ENCODE measurements at regions not wholly inside any gene's neighbourhood (a gene's known extent, or its start where the extent isn't known, plus 50 kb on each side); places are given as distances from the start of the nearest gene placed in this dataset.

DNA sequence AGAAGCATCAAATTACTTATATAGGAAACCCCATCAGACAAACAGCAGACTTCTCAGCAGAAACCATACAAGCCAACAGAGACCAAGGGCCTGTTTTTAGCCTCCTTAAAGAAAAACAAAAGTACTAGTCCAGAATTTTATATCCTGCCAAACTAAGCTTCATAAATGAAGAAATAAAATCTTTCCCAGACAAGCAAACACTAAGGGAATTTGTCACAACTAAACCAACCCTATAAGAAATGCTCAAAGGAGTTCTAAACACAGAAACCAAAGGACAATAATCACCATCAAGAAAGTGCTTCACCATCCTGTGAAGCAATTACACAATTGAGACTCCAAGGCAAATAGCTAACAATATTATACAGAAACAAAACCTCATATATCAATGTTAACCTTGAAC, 238.6 kb downstream of the NKX6-1 start (continued):
- TF ChIP-seq POLR2AphosphoS5 (IDR thresholded peaks at IDR 0.05; ENCODE audit: low read depth) = no peak
- TF ChIP-seq EZH2 (IDR thresholded peaks at IDR 0.05; ENCODE audit: low read depth, unreplicated experiment) = no peak
- TF ChIP-seq ZNF114 (CRISPR knock-in tag; IDR thresholded peaks at IDR 0.05) = no peak
- TF ChIP-seq, protein P1, sequence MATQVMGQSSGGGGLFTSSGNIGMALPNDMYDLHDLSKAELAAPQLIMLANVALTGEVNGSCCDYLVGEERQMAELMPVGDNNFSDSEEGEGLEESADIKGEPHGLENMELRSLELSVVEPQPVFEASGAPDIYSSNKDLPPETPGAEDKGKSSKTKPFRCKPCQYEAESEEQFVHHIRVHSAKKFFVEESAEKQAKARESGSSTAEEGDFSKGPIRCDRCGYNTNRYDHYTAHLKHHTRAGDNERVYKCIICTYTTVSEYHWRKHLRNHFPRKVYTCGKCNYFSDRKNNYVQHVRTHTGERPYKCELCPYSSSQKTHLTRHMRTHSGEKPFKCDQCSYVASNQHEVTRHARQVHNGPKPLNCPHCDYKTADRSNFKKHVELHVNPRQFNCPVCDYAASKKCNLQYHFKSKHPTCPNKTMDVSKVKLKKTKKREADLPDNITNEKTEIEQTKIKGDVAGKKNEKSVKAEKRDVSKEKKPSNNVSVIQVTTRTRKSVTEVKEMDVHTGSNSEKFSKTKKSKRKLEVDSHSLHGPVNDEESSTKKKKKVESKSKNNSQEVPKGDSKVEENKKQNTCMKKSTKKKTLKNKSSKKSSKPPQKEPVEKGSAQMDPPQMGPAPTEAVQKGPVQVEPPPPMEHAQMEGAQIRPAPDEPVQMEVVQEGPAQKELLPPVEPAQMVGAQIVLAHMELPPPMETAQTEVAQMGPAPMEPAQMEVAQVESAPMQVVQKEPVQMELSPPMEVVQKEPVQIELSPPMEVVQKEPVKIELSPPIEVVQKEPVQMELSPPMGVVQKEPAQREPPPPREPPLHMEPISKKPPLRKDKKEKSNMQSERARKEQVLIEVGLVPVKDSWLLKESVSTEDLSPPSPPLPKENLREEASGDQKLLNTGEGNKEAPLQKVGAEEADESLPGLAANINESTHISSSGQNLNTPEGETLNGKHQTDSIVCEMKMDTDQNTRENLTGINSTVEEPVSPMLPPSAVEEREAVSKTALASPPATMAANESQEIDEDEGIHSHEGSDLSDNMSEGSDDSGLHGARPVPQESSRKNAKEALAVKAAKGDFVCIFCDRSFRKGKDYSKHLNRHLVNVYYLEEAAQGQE (IDR thresholded peaks at IDR 0.05; ENCODE audit: unreplicated experiment) = no peak
- no peak for TF ChIP-seq STAT1 (IDR thresholded peaks at IDR 0.05; ENCODE audit: unreplicated experiment)
- TF ChIP-seq, protein P2, sequence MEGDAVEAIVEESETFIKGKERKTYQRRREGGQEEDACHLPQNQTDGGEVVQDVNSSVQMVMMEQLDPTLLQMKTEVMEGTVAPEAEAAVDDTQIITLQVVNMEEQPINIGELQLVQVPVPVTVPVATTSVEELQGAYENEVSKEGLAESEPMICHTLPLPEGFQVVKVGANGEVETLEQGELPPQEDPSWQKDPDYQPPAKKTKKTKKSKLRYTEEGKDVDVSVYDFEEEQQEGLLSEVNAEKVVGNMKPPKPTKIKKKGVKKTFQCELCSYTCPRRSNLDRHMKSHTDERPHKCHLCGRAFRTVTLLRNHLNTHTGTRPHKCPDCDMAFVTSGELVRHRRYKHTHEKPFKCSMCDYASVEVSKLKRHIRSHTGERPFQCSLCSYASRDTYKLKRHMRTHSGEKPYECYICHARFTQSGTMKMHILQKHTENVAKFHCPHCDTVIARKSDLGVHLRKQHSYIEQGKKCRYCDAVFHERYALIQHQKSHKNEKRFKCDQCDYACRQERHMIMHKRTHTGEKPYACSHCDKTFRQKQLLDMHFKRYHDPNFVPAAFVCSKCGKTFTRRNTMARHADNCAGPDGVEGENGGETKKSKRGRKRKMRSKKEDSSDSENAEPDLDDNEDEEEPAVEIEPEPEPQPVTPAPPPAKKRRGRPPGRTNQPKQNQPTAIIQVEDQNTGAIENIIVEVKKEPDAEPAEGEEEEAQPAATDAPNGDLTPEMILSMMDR (conservative IDR thresholded peaks at IDR 0.05; ENCODE audit: low read depth in 2 of 2) = no peak
- TF ChIP-seq ZNF331 (CRISPR knock-in tag; IDR thresholded peaks at IDR 0.05; ENCODE audit: low read depth) = no peak
- TF ChIP-seq, protein P3, sequence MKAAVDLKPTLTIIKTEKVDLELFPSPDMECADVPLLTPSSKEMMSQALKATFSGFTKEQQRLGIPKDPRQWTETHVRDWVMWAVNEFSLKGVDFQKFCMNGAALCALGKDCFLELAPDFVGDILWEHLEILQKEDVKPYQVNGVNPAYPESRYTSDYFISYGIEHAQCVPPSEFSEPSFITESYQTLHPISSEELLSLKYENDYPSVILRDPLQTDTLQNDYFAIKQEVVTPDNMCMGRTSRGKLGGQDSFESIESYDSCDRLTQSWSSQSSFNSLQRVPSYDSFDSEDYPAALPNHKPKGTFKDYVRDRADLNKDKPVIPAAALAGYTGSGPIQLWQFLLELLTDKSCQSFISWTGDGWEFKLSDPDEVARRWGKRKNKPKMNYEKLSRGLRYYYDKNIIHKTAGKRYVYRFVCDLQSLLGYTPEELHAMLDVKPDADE (IDR thresholded peaks at IDR 0.05) = no peak
- TF ChIP-seq JUNB (IDR thresholded peaks at IDR 0.05; ENCODE audit: unreplicated experiment) = no peak

DNA sequence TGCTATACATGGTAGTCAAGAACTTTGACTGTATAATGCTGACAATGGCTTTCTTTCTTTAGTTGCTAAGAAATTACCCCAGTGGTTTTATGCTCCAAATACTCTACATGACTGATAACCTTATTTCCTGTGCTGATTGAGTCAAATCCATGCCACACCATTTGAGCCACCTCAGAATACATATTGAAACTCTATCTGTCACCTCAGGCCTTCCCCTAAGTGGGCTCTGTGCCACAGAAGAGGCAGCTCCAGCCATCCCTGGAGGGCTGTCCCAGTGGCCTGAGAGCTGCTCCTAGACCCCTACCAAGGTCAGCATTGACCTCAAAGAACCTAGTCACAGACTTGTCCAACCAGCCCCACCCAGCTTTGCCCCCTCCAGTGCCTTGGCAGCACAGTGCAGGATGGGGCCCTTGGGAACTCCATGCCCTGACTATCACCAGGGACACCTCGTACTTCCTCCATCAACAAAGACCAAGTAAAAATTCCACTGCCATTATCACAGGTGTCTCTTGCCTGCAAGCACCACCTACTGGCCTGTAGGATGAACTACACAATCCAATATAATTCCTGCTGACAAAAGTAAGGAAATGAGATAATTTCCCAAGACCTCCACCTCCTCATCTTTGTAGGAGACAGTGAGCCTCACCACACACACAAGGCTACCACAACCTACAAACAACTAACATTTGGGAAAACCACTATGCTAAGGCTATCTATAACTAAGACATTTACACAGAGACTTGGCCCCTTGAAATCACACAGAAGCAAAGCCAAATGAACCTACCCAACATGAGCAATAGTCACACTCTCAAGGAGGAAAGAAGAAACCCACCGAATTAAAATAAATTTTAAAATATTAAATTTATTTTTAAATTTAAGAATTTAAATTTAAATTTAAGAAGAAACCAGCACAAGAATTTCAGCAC, 239.9 kb downstream of the NKX6-1 start:
- Histone ChIP-seq H3K4me1 (ENCODE audit: insufficient read depth) (no peaks in the 10 kb centered on the region), H3K27me3 (ENCODE audit: insufficient read depth) (no peaks in the 10 kb centered on the region), H3K9me2 (ENCODE audit: insufficient read depth) (peaks cover 2% of the 10 kb centered on the region; the same call in 1 of the 2 replicates), H3K36me3 (ENCODE audit: insufficient read depth) (no peaks in the 10 kb centered on the region), H2AFZ (0 out of 2 replicates have a peak overlapping the region, but pooled peaks have one; percentile 38), H3K27ac (ENCODE audit: low read depth) (no peak overlapping the region), H4K20me1 (replicated peaks; ENCODE audit: insufficient read depth) (no peaks in the 10 kb centered on the region), H3K79me2 (replicated peaks; ENCODE audit: insufficient read depth) (no peaks in the 10 kb centered on the region), H3K4me2 (no peak overlapping the region), H3K4me3 (no peak overlapping the region), H3F3A (replicated peaks; ENCODE audit: low read depth) (no peaks in the 10 kb centered on the region)
- peaks cover 2% of the 10 kb centered on the region; the same call in 1 of the 3 replicates for H3K4me1 Mint-ChIP-seq
- DNase-seq (ENCODE audit: low spot score) (peak; percentile 80), ATAC-seq (peak; percentile 93)
- no peak overlapping the region for H3K27ac Mint-ChIP-seq
- H3K4me3 Mint-ChIP-seq = no peak overlapping the region
- peaks cover 10% of the 10 kb centered on the region; the same call in 2 of the 3 replicates for H3K9me3 Mint-ChIP-seq
- peaks cover 5% of the 10 kb centered on the region; the same call in 2 of the 3 replicates for H3K36me3 Mint-ChIP-seq (ENCODE audit: low read depth)
- H3K27me3 Mint-ChIP-seq (ENCODE audit: insufficient read depth, low read depth, poor library complexity) = no peaks in the 10 kb centered on the region
- TF ChIP-seq, protein P4, sequence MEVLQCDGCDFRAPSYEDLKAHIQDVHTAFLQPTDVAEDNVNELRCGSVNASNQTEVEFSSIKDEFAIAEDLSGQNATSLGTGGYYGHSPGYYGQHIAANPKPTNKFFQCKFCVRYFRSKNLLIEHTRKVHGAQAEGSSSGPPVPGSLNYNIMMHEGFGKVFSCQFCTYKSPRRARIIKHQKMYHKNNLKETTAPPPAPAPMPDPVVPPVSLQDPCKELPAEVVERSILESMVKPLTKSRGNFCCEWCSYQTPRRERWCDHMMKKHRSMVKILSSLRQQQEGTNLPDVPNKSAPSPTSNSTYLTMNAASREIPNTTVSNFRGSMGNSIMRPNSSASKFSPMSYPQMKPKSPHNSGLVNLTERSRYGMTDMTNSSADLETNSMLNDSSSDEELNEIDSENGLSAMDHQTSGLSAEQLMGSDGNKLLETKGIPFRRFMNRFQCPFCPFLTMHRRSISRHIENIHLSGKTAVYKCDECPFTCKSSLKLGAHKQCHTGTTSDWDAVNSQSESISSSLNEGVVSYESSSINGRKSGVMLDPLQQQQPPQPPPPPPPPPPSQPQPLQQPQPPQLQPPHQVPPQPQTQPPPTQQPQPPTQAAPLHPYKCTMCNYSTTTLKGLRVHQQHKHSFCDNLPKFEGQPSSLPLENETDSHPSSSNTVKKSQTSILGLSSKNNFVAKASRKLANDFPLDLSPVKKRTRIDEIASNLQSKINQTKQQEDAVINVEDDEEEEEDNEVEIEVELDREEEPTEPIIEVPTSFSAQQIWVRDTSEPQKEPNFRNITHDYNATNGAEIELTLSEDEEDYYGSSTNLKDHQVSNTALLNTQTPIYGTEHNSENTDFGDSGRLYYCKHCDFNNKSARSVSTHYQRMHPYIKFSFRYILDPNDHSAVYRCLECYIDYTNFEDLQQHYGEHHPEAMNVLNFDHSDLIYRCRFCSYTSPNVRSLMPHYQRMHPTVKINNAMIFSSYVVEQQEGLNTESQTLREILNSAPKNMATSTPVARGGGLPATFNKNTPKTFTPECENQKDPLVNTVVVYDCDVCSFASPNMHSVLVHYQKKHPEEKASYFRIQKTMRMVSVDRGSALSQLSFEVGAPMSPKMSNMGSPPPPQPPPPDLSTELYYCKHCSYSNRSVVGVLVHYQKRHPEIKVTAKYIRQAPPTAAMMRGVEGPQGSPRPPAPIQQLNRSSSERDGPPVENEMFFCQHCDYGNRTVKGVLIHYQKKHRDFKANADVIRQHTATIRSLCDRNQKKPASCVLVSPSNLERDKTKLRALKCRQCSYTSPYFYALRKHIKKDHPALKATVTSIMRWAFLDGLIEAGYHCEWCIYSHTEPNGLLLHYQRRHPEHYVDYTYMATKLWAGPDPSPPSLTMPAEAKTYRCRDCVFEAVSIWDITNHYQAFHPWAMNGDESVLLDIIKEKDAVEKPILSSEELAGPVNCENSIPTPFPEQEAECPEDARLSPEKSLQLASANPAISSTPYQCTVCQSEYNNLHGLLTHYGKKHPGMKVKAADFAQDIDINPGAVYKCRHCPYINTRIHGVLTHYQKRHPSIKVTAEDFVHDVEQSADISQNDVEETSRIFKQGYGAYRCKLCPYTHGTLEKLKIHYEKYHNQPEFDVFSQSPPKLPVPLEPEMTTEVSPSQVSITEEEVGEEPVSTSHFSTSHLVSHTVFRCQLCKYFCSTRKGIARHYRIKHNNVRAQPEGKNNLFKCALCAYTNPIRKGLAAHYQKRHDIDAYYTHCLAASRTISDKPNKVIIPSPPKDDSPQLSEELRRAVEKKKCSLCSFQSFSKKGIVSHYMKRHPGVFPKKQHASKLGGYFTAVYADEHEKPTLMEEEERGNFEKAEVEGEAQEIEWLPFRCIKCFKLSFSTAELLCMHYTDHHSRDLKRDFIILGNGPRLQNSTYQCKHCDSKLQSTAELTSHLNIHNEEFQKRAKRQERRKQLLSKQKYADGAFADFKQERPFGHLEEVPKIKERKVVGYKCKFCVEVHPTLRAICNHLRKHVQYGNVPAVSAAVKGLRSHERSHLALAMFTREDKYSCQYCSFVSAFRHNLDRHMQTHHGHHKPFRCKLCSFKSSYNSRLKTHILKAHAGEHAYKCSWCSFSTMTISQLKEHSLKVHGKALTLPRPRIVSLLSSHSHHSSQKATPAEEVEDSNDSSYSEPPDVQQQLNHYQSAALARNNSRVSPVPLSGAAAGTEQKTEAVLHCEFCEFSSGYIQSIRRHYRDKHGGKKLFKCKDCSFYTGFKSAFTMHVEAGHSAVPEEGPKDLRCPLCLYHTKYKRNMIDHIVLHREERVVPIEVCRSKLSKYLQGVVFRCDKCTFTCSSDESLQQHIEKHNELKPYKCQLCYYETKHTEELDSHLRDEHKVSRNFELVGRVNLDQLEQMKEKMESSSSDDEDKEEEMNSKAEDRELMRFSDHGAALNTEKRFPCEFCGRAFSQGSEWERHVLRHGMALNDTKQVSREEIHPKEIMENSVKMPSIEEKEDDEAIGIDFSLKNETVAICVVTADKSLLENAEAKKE (CRISPR knock-in tag; IDR thresholded peaks at IDR 0.05) = peak; percentile 63
- TF ChIP-seq POLR2AphosphoS5 (IDR thresholded peaks at IDR 0.05; ENCODE audit: low read depth) = no peak

All from GM23338 (cell line).